Effector CD4-positive, alpha-beta T cell (primary cell): ENCODE measurements at regions not wholly inside any gene's neighbourhood (a gene's known extent, or its start where the extent isn't known, plus 50 kb on each side); places are given as distances from the start of the nearest gene placed in this dataset.
"Not testable (repeated sequence)": the region's sequence is repeated elsewhere in the genome, so short reads cannot be mapped to it uniquely, and the experiment has no call there.

ENCODE experiments used
- DNase-seq: peaks from one replicate; pipeline ENCODE4 v3.0.0-alpha.2; 2020

DNA sequence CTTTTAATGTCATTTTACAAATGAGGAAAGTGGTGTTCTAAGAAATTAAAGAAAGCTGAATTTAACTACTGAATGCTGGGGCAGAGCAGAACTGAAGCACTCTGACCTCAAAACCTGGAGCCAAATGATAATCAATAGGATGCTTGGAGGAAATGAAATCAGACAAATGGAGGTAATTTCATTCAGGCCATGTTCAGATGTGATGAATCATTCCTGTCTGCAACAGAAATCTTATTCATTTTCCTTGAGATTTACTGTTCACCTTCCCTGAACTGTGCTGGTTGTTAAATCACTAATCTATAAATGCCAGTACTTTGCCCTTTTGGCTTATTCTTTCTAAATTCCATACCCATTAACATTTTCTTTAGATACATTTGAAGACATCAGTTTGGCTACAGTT lies 85.6 kb upstream of the SNX7 start:
- DNase-seq = no peak

DNA sequence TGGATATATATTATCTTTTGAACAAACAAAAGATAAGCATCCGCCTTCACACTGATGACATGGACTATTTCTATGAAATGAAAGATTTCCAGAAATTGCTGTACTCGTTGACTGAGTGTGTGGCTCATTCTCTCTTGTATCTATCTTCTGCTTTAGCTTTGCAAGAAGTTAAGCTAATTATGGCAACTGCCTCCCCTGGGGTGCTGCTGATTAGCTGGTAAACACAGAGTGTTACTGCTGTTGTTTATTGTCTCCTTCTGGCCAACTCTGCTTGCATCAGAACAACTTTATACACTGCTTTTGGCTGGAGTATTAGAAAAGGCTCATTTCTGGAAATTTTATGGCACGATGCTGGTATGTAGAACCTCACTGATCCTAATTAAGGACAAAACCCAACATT lies 95.6 kb upstream of the SNX7 start:
- no peak for DNase-seq

DNA sequence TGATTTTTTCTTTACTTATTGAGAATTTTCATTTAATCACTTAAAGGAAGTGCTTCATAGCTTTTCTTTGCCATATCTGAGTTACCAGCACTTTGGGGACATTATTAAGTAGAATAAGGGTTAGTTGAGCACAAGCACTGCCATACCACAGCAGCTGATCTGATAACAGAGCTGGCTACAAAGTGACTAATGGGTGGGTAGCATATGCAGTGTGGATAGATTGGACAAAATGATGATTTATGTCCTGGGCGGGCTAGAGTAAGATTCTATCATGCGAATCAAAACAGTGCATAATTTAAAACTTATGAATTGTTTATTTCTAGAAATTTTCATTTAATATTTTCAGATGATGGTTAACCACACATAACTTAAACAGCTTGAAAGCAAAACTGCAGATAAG lies 102.2 kb upstream of the SNX7 start:
- no peak for DNase-seq

DNA sequence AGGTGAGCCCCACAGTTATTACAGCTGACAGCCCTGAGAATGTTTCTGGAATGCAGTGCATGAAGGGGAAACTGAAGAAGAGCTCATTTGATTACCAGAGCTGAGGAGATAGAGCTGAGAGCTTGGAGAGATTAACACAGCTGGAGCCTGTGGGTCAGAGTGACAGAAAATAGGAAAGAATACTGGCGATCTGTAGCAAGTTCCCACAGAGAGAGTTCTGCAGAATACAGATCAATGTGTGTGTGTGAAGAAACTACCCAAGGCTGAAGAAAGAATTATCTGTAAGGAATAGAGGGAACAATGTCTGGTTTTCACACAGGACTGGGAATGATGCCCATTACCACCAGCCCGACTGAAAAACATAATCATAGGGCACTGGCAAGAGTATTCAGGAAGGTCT lies 103.6 kb upstream of the SNX7 start:
- DNase-seq = no peak

DNA sequence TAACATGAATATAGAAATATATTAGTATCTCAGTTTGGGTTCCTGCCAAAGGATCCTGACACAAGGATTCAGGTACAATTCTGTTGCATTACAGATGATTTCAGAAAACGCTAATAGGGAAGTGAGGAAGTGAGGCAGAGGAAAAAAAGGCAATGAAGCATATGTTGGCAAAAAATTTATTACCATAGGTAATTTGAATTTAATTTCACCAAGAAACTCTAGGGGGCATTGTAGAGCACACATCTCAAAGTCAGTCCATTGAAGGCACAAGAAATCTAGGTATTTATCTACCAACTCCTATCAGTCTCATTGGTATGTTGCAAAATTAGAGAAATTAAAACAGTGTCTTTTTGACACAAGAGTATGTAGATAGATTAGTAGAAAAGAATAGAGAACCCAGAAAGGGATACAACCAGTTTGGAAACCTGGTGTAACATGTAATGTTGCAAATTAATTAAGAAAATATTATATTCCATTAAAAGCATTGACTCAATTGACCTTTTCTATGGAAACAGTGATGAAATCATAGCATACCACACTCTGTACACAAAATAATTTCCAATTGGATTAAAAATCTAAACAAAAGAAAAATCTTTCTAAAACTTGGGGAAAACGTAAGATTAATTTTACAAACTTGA lies 104.9 kb upstream of the SNX7 start:
- DNase-seq = no peak

DNA sequence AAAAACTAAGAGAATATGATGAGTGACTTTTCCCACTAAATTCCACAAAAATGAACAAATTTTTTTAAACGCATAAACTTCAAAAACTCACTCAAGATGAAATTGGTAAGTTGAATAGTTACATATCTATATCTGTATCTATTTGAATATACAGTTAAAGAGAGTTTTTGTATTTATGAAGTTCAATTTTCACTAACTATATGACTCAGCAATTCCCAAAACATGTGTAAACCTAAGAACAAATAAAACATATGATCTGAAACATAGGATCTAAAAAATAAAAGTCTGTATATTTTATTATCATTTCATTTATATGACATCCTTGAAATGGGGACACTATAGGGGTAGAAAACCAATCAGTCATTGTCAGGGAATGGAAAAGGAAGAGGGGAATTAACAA lies 105.7 kb upstream of the SNX7 start:
- DNase-seq = no peak

DNA sequence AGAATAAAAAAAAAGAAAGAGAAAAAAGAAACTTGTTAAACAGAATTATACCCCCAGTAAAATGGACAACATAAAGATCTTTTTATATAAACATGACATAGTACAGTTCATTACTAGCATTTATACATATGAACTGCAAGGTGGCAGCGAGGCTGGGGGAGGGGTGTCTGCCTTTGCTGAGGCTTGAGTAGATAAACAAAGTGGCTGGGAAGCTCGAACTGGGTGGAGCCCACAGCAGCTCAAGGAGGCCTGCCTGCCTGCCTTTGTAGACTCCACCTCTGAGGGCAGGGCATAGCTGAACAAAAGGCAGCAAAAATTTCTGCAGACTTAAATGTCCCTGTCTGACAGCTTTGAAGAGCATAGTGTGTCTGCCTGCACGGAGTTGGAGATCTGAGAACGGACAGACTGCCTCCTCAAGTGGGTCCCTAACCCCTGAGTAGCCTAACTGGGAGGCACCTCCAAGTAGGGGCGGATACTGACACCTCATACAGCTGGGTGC lies 108.9 kb upstream of the SNX7 start:
- DNase-seq = not testable (repeated sequence)

DNA sequence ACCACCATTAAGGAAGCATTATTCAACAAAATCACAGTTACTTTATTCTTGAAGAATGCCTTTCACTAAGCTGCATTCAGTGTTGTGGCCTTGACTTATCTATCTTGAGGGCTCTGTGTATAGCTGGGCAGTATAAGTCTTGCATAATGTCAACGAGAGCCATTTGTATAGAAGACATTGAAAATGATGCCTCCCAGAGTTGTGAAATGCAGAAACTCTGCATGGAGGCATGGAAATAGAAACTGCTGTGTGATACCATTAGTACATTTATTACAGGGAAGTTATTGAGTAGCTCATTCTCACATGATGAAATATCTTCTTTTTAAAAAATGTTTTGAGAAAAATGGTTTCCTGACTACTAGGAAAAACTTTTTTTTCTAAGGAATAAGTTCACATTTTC lies 111.4 kb upstream of the SNX7 start:
- DNase-seq = no peak

DNA sequence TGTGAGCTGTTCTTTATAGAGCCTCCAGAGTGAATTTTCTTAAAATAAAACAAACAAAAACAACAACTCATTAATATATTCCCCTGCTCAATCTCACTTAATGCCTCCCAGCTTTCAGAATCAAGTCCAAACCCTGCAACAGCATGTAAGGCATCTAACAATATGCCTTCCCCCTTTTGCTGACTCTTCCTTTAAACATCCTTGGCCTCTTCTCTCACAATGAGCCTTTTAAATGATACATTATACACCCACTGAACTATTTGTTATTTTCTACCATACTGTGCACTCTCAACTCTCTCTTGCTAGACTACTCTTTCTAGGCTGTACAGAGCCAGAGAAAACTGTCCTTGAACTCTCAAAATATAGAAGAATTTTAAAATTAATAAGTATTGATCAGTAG lies 115.2 kb upstream of the SNX7 start:
- DNase-seq = no peak

DNA sequence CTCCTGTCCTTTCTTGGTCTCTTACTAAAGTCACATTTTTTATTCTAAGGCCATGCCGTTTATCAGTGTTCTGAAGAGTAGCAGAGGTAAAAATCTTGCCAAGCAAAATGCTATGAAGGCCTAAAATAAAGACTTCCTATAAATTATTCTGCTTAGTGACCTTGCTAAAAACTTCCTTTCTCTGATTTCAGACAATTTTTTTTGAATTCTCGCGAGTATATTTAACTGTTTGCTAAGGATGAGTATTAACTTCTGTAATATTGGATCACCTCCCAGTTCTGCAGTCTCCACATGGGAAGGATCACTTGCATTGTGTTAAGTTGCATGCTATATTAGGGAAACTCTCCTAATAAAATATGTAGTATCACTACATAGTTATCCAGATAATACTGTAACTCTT lies 123.4 kb upstream of the SNX7 start:
- DNase-seq = no peak

DNA sequence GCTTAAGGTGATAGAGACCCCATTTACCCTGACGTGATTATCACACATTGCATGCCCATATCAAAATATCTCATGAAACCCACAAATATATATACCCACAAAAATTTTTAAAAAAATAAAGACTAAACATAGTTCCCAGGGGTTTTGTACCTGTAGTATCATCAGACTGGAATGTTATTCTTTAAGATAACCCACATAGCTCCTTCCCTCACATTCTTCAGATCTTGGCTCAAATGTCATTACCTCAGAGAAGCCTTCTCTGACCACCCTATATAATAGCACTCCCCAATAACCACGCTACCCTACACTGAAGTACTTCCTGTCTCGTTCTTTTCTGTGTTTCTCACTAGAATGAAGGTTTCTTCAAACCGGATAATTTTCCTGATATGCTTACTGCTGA lies 138.3 kb upstream of the SNX7 start:
- no peak for DNase-seq

DNA sequence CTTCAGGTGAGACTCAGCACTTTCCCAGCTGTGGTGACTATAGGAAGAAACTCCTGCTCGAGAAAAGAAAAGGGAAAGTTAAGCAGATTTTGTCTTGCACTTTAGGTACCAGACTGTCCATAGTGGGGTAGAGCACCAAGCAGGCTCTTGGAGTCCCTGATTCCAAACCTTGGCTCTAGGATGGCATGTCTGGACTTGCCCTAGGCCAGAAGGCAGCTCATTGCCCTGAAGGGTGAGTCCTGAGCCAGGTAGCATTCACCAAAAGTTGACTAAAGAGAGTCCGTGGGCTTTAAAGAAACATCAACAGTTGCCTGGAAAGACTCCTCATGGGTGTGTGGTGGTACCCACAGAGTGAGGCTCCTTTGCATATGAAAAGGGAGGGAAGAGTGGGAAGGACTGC lies 145.2 kb upstream of the SNX7 start:
- DNase-seq = no peak

DNA sequence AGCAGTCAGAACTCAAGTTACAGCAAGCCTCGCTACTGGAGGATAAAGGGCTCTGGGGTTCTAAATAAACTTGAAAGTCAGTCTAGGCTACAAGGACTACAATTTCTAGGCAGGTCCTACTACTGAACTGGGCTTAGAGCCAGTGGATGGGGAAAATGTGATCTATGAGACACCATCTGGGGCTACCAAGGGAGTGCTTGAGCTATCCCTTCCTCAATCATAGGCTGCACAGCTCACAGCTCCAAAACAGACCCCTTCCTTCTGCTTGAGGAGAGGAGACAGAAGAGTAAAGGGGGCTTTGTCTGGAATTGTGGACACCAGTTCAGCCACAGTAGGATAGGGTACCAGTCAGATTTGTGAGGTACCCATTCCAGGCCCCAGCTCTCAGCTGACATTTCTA lies 145.8 kb upstream of the SNX7 start:
- DNase-seq = no peak

DNA sequence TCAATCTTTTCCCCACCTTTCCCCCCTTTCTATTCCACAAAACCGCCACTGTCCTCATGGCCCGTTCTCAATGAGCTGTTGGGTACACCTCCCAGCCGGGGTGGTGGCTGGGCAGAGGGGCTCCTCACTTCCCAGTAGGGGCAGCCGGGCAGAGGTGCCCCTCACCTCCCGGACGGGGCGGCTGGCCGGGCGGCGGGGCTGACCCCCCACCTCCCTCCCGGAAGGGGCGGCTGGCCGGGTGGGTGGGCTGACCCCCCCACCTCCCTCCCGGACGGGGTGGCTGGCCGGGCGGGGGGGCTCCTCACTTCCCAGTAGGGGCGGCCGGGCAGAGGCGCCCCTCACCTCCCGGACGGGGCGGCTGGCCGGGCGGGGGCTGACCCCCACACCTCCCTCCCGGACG lies 149.3 kb upstream of the SNX7 start:
- not testable (repeated sequence) for DNase-seq

DNA sequence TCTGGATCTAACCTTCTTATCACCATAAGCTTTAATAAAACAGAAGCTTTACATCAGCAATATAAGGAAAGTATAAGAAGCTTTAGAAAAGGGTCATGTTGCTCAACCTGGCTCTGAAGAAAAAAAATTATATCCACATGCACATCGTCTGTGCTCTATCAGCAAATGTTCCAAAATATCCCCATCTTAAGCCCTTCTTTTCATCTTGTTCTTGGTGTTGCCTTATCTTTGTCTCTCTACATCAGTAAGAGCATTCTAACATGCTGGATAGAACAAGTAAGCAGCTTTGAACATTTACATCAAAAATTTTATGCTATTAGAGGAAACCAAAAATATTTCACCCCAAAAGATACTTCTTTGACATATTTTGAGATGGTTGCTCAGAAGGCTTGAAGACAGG lies 157.8 kb upstream of the SNX7 start:
- DNase-seq = no peak

DNA sequence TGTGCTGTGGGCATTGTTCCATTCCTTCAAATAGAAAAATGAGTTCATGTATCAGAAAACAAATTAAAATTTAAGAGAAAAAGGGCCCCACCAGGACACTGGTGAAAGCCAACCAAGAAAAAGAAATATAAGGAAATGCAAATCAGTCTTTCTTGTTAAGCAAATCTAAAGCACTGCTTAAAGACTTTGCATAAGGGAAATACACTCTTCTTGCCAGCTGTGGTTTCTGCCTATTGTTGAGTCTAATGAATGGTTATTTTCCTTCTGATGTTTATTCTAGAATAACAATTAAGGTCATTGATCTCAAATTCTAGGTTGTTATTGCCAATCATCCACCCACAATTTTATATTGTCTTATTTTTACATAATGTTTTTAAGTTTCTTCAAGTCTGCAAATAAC lies 158.6 kb upstream of the SNX7 start:
- no peak for DNase-seq

DNA sequence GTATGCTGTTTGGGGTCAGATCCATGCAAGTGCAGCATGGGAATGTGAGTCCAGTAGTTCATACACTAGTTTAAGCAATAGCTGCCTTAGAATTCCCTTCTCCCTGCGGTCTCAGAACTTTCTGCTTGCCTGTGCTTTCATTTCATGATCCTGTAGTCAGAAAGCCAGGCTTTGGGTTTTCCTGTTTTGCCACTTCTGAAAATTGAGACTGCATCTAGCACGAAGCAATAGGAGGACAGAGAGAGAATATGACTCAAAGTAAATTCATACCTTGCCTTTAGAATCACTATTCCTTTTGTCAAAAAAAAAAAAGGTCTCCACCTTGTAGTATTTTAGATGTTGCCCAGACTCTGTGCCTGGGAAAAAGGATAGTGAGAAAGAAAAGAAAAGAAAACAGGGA lies 161.2 kb upstream of the SNX7 start:
- DNase-seq = no peak

DNA sequence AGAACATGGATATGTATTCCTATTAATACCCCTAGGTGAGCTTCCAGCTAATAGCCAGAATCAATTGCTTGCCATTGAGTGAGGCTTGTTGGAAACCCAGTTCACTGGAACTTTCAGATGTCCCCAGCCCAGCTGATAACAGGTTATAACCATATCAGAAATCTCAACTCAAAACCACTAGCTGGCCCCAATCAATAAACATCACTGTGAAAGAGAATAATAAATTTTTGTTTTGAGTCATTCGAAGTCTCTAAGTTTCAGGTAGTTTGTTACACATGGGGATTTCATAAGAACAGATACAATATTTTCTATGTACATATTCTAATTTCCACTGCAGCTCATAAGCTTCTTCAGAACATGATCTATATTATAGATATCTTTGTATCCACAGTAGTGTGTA lies 162.9 kb upstream of the SNX7 start:
- DNase-seq = no peak

DNA sequence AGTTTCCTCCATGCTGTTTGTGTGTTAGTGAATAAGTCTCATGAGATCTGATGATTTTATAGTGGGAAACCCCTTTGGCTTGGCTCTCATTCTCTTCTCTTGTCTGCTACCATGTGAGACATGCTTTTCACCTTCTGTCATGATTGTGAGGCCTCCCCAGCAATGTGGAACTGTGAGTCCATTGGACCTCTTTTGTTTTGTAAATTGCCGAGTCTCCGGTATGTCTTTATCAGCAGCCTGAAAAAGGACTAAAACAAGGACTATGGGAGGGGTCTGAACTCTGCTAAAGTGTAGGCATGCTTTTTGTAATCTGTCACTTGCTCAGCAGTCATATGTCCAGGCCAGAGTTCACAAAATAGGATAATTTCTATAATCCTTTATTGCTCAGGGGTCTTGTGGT lies 164.0 kb upstream of the SNX7 start:
- DNase-seq = no peak

DNA sequence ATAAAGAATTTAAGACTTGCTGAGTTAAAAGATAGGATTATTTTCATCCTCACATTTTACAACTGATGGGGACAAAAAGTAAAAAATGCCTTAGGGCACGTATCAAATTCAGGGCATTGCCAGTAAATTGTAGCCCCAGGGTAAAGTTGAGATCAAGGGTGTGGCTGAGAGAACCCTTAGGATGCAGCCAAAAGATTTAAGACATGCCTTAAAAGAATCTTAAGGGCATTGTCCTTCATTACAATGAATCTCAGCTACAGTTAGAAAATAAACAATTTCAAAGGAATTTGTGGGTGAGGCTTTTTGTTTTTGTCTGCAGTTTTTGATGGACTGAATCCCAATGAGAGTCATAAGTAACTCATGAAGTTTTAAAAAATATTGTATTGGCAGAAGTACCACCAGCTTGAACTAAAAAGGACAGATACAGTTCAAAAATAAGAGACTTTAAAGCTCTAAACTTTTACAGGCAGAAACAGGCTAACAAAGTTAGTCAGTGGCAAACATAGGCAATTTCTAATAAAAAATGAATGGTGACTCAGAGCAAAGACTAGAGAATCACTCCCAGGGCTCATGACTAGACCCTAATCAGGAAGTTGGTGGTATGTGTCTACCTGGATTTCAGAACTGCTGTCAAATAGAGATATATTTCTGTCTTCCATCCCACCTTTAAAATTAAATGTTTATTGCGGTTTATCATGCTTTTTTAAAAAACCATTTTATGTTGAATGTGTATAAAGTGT lies 165.1 kb upstream of the SNX7 start:
- DNase-seq = no peak

DNA sequence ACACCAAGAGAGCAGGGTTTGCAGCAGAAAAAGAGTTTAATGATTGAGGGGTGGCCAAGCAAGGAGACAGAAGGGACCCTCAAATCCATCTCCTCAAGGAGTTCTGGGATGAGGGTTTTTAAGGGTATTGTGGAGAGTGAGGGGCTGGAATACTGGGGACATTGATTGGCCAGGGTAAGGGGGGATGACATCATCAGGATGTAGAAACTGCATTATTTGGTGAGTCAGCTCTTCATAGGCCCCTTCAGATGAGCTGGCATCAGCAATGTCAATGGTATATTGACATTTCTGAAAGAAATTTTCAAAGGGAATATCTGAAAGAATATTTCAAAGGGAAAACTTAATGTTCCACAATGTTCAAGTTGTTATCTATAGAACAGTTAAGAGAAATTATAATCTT lies 168.1 kb upstream of the SNX7 start:
- DNase-seq = no peak

DNA sequence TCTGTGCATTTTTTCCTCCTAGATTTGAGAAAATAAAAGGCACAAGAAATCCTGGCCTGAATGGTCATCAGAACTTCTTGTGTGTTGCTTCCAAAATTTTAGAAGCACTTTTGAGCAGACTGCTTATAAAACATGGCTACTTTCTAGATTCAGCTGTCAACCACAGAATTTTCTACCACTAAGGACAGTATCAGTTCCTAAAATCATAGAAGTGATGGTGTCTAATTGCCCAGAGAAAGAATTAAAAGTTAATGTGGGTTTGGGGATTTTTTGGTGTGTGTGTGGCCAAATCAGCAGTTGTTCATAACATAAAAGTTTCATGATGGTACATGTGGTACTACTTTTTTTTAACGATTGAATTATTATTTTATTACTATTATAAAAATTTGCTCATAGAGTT lies 171.4 kb upstream of the SNX7 start:
- no peak for DNase-seq

DNA sequence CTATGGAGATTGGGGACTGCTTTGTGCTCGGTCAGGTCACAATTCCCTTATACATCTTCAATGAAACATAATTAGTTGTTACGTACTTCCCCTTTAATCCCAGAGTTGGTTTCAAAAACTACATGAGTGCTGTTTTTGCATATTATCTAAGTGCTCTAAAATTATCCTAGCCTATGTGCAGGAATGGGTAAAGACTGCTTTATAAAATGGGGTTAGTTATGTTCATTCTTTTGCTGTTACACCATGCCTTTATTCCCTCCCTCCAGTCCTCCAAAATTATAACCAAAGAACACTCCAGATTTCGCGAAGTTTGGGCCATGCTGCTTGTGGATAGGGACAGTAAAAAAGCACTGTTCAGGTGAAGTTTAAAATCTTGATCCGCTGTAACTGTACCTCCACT lies 173.9 kb upstream of the SNX7 start:
- DNase-seq = no peak

DNA sequence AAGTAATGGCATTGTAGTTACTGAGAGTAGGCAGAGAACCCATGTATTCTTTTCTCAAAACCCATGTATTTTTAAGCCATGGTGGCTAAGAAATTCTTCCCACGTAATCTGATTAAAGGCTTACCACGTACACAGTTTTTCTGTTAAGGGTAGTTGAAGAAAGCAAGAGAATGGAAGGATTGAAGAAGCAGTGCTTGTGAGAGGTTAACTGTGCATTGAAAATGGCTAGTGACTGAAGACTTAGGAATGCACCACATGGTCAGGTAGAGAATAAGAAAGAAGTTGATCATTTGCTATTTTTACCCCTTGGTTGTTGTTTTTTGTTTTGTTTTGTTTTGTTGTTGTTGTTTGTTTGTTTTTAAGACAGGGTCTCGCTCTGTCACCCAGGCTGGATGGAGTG lies 178.9 kb upstream of the SNX7 start:
- no peak for DNase-seq

DNA sequence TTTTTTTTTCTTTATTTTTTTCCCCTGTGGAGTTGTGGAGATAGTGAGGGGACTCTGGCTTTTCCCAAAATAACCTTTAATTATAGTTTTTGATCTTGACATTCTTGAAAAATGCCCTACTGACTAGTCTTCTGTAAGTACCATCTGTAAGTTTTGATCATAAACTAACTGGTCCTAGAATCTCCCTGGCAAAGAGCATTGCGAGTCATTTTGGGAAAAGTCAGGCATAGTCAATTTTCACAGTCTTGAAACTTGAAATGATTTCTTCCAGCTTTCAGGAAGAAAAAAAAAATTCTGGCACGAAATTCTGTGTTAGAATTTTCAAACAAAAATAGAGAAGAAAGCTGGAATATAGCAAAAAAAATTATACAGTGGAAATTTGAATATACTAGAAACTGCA lies 181.2 kb upstream of the SNX7 start:
- no peak for DNase-seq
